Fibroblast of lung (primary cell): ENCODE measurements at regions not wholly inside any gene's neighbourhood (a gene's known extent, or its start where the extent isn't known, plus 50 kb on each side); places are given as distances from the start of the nearest gene placed in this dataset.
"Not testable (repeated sequence)": the region's sequence is repeated elsewhere in the genome, so short reads cannot be mapped to it uniquely, and the experiment has no call there.

Experiments used
- DNase-seq, 2 donors: peaks; one replicate each; pipeline versions ENCODE4 v3.0.0 to v3.0.0-alpha.2; 2010; ENCODE audit warnings: low read depth in 2 of 2
- H2AFZ ChIP-seq: 2 replicates; pipeline ENCODE4 v1.5.1; 2012; ENCODE audit warnings: low read length, control low read depth, inconsistent platforms
- H3K27ac ChIP-seq: 2 replicates; pipeline ENCODE4 v1.5.1; 2011; ENCODE audit warnings: low read length, control low read depth; ENCODE audit not compliant: insufficient read depth
- H3K27me3 ChIP-seq: 2 replicates; pipeline ENCODE4 v1.5.1; 2011; ENCODE audit warnings: mild to moderate bottlenecking, low read length; ENCODE audit not compliant: control insufficient read depth, insufficient read depth
- H3K36me3 ChIP-seq: 2 replicates; pipeline ENCODE4 v1.5.1; 2011; ENCODE audit warnings: low read length; ENCODE audit not compliant: control insufficient read depth, insufficient read depth
- H3K4me1 ChIP-seq: 2 replicates; pipeline ENCODE4 v1.5.1; 2011; ENCODE audit warnings: low read length; ENCODE audit not compliant: control insufficient read depth, insufficient read depth; ENCODE audit errors: extremely low read depth
- H3K4me2 ChIP-seq: 2 replicates; pipeline ENCODE4 v1.5.1; 2011; ENCODE audit warnings: low read length, control low read depth; ENCODE audit not compliant: insufficient read depth; ENCODE audit errors: extremely low read depth
- H3K4me3 ChIP-seq, 4 experiments: fragments of 200-600 bp in 1 of 4; sonication (generic) in 1 of 4; replicated peaks in 1 of 4; 2 replicates each; pipeline ENCODE4 v1.5.1; 2011 to 2016; ENCODE audit warnings: low read length in 4 of 4, low read depth in 3 of 4, mild to moderate bottlenecking in 3 of 4, control low read depth in 2 of 4, inconsistent platforms in 1 of 4, mixed read lengths in 1 of 4; ENCODE audit not compliant: insufficient read depth in 1 of 4; ENCODE audit errors: control extremely low read depth in 1 of 4
- H3K79me2 ChIP-seq: 2 replicates; pipeline ENCODE4 v1.5.1; 2012; ENCODE audit warnings: mild to moderate bottlenecking, low read length, inconsistent platforms; ENCODE audit not compliant: control insufficient read depth, insufficient read depth
- H3K9ac ChIP-seq: 2 replicates; pipeline ENCODE4 v1.5.1; 2011; ENCODE audit warnings: mild to moderate bottlenecking, low read length, control low read depth; ENCODE audit not compliant: insufficient read depth
- H3K9me3 ChIP-seq: 2 replicates; pipeline ENCODE4 v1.5.1; 2012; ENCODE audit warnings: low read depth, low read length; ENCODE audit not compliant: control insufficient read depth, insufficient read depth
- H4K20me1 ChIP-seq: 2 replicates; pipeline ENCODE4 v1.5.1; 2011; ENCODE audit warnings: low read length; ENCODE audit not compliant: control insufficient read depth, insufficient read depth; ENCODE audit errors: extremely low read depth
- CTCF ChIP-seq, 2 donors: IDR thresholded peaks in 1 of 2; conservative IDR thresholded peaks in 1 of 2; 1 replicate in 1 of 2; 2 replicates in 1 of 2; pipeline ENCODE4 v1.5.1; 2011 to 2012; ENCODE audit warnings: low read length in 2 of 2, control low read depth in 1 of 2, inconsistent platforms in 1 of 2, low read depth in 1 of 2, mild to moderate bottlenecking in 1 of 2
- EZH2 ChIP-seq: IDR thresholded peaks from 2 replicates; pipeline ENCODE4 v1.5.1; 2012; ENCODE audit warnings: low read length, control low read depth, mild to moderate bottlenecking; ENCODE audit errors: missing control alignments

- no peak for TF ChIP-seq CTCF (conservative IDR thresholded peaks at IDR 0.05 in 1 of 2, IDR thresholded peaks at IDR 0.05 in 1 of 2; ENCODE audit: low read depth in 1 of 2, low read length in 2 of 2)
- no peak for TF ChIP-seq EZH2
- Histone ChIP-seq H2AFZ (no peak overlapping the region), H4K20me1 (no peaks in the 10 kb centered on the region), H3K9me3 (no peaks in the 10 kb centered on the region), H3K36me3 (no peaks in the 10 kb centered on the region), H3K27ac (no peak overlapping the region), H3K4me2 (no peak overlapping the region), H3K4me3 (no peak overlapping the region), H3K79me2 (no peaks in the 10 kb centered on the region), H3K9ac (no peak overlapping the region), H3K27me3 (no peaks in the 10 kb centered on the region), H3K4me1 (no peaks in the 10 kb centered on the region)
- no peak for DNase-seq
Observed at GRCh38 chr1:41975850-41976569, 57.3 kb upstream of the HIVEP3 start.

- H3K4me1 ChIP-seq: no peaks in the 10 kb centered on the region
- no peak overlapping the region for H3K4me3 ChIP-seq
- H3K4me2 ChIP-seq: no peak overlapping the region
- H3K79me2 ChIP-seq: no peaks in the 10 kb centered on the region
- TF ChIP-seq EZH2 (no peak), CTCF (conservative IDR thresholded peaks at IDR 0.05 in 1 of 2, IDR thresholded peaks at IDR 0.05 in 1 of 2; ENCODE audit: low read depth in 1 of 2, low read length in 2 of 2) (no peak)
- H3K9me3 ChIP-seq: no peaks in the 10 kb centered on the region
- no peaks in the 10 kb centered on the region for H3K27me3 ChIP-seq
- H3K9ac ChIP-seq: no peak overlapping the region
- no peak overlapping the region for H3K27ac ChIP-seq
- DNase-seq: no peak
- H3K36me3 ChIP-seq: no peaks in the 10 kb centered on the region
- H4K20me1 ChIP-seq: no peaks in the 10 kb centered on the region
- H2AFZ ChIP-seq: no peak overlapping the region
Observed at GRCh38 chr1:41975121-41975520, 56.4 kb upstream of the HIVEP3 start.

DNA sequence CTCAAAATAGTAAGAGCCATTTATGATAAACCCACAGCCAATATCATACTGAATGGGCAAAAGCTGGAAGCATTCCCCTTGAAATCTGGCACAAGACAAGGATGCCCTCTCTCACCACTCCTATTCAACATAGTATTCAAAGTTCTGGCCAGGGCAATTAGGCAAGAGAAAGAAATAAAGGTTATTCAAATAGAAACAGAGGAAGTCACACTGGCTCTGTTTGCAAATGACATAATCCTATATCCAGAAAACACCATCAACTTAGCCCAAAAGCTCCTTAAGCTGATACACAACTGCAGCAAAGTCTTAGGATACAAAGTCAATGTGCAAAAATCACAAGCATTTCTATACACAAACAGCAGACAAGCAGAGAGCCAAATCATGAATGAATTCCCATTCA, 49.8 kb upstream of the HIVEP3 start:
- H3K9ac ChIP-seq, H3K9me3 ChIP-seq, H4K20me1 ChIP-seq, DNase-seq, H2AFZ ChIP-seq, H3K4me3 ChIP-seq, H3K27me3 ChIP-seq, H3K27ac ChIP-seq, H3K4me2 ChIP-seq, H3K79me2 ChIP-seq, H3K36me3 ChIP-seq, H3K4me1 ChIP-seq: not testable (repeated sequence)
